HEK293 (cell line): ENCODE measurements at regions not wholly inside any gene's neighbourhood (a gene's known extent, or its start where the extent isn't known, plus 50 kb on each side); places are given as distances from the start of the nearest gene placed in this dataset.

Experiments
- CTCF ChIP-seq: fragments of 450-650 bp; formaldehyde crosslinking; IDR thresholded peaks from 2 replicates; pipeline ENCODE4 v1.5.1; 2016; ENCODE audit warnings: missing biosample characterization, missing genetic modification characterization
- PRDM4 ChIP-seq: fragments of 450-650 bp; formaldehyde crosslinking; IDR thresholded peaks from 2 replicates; pipeline ENCODE4 v1.5.1; 2017; ENCODE audit warnings: missing biosample characterization, missing genetic modification characterization
- TRIM28 ChIP-seq: IDR thresholded peaks from 2 replicates; pipeline ENCODE4 v1.6.1; 2011; ENCODE audit warnings: low read length, control low read depth, borderline replicate concordance
- YY1 ChIP-seq: fragments of 450-650 bp; formaldehyde crosslinking; IDR thresholded peaks from 2 replicates; pipeline ENCODE4 v1.5.1; 2018; ENCODE audit warnings: missing biosample characterization, missing genetic modification characterization
- ZBTB8A ChIP-seq: fragments of 450-650 bp; formaldehyde crosslinking; IDR thresholded peaks from 2 replicates; pipeline ENCODE4 v1.5.1; 2016; ENCODE audit warnings: missing biosample characterization, missing genetic modification characterization
- ZNF121 ChIP-seq: fragments of 450-650 bp; formaldehyde crosslinking; IDR thresholded peaks from 2 replicates; pipeline ENCODE4 v1.5.1; 2016; ENCODE audit warnings: missing biosample characterization, missing genetic modification characterization
- ZNF133 ChIP-seq: fragments of 450-650 bp; formaldehyde crosslinking; IDR thresholded peaks from 2 replicates; pipeline ENCODE4 v1.5.1; 2016; ENCODE audit warnings: missing biosample characterization, missing genetic modification characterization
- ZNF23 ChIP-seq: fragments of 450-650 bp; formaldehyde crosslinking; IDR thresholded peaks from 2 replicates; pipeline ENCODE4 v1.5.1; 2016; ENCODE audit warnings: missing biosample characterization, missing genetic modification characterization, borderline replicate concordance
- ZNF302 ChIP-seq: fragments of 450-650 bp; formaldehyde crosslinking; IDR thresholded peaks from 2 replicates; pipeline ENCODE4 v1.5.1; 2016; ENCODE audit warnings: missing biosample characterization, missing genetic modification characterization, low read depth
- ZNF366 ChIP-seq: fragments of 450-650 bp; formaldehyde crosslinking; conservative IDR thresholded peaks from 2 replicates; pipeline ENCODE4 v1.5.1; 2016; ENCODE audit warnings: missing biosample characterization, missing genetic modification characterization
- ZNF747 ChIP-seq: fragments of 450-650 bp; formaldehyde crosslinking; IDR thresholded peaks from 2 replicates; pipeline ENCODE4 v1.5.1; 2016; ENCODE audit warnings: missing biosample characterization, missing genetic modification characterization

GRCh38 chr4:159884989-159885388 is 782.1 kb downstream of the RAPGEF2 start:
- TF ChIP-seq CTCF (tag by site-specific recombination) (no peak), PRDM4 (tag by site-specific recombination) (no peak), ZNF121 (no peak), YY1 (no peak), ZNF23 (tag by site-specific recombination) (no peak), ZNF302 (tag by site-specific recombination) (no peak), TRIM28 (no peak), ZNF366 (tag by site-specific recombination) (no peak), ZBTB8A (no peak), ZNF747 (tag by site-specific recombination) (no peak), ZNF133 (no peak)
